Adrenal gland (tissue), 9 donors: ENCODE measurements at regions not wholly inside any gene's neighbourhood (a gene's known extent, or its start where the extent isn't known, plus 50 kb on each side); places are given as distances from the start of the nearest gene placed in this dataset.

ENCODE experiments used
- DNase-seq, 7 donors: peaks; one replicate each; pipeline ENCODE4 v3.0.0-alpha.2; 2019 to 2020
- H3K27ac ChIP-seq, 5 donors: fragments of 200-600 bp; sonication (generic) in 4 of 5; 1 replicate in 3 of 5; 2 replicates in 2 of 5; pipeline versions ENCODE4 v1.5.1 to v1.8.0; 2016 to 2020; ENCODE audit warnings: mild to moderate bottlenecking in 1 of 5
- H3K27me3 ChIP-seq: fragments of 200-600 bp; 2 replicates; pipeline ENCODE4 v1.8.0; 2021
- H3K36me3 ChIP-seq, 2 donors: fragments of 200-600 bp; replicated peaks in 1 of 2; 1 replicate in 1 of 2; 2 replicates in 1 of 2; pipeline versions ENCODE4 v1.5.1 to v1.8.0; 2018 to 2022
- H3K4me1 ChIP-seq, 2 donors: fragments of 200-600 bp; replicated peaks in 1 of 2; 1 replicate in 1 of 2; 2 replicates in 1 of 2; pipeline versions ENCODE4 v1.5.1 to v1.8.0; 2018 to 2021
- H3K4me3 ChIP-seq, 4 donors: fragments of 200-600 bp; sonication (generic) in 3 of 4; one replicate each; pipeline ENCODE4 v1.5.1; 2016 to 2018
- H3K9me3 ChIP-seq, 3 donors: fragments of 200-600 bp; sonication (generic) in 1 of 3; replicated peaks in 1 of 3; 1 replicate in 2 of 3; 2 replicates in 1 of 3; pipeline versions ENCODE4 v1.5.1 to v1.8.0; 2016 to 2021
- CTCF ChIP-seq, 6 experiments: fragments of 450-650 bp in 4 of 6; fragments of 200-600 bp in 2 of 6; sonication (generic) in 1 of 6; IDR thresholded peaks; 1 replicate in 5 of 6; 2 replicates in 1 of 6; pipeline versions ENCODE4 v1.5.1 to v1.8.0; 2016 to 2021; ENCODE audit warnings: antibody characterized with exemption in 6 of 6, mild to moderate bottlenecking in 2 of 6, moderate library complexity in 1 of 6
- POLR2A ChIP-seq, 2 donors: fragments of 450-650 bp; IDR thresholded peaks; one replicate each; pipeline ENCODE4 v1.6.1; 2017; ENCODE audit warnings: antibody characterized with exemption in 2 of 2, mild to moderate bottlenecking in 2 of 2, moderate library complexity in 1 of 2
- WGBS, 4 donors: extraction: QIAGEN DNeasy Blood & Tissue Kit in 2 of 4; methylation state at CpG; one replicate each; pipeline versions ENCODE4 v1.1.5 to v1.1.7; 2013 to 2017; 5-methylcytosine and 5-hydroxymethylcytosine counted together
- intact Hi-C, 2 donors: fragments of 100-400 bp; cut with DNase I; formaldehyde crosslinking; loops; one replicate each; pipeline versions ENCODE4 v1.14.1 to v1.15.0; 2022 to 2023
- donor health status: healthy with polysubstance abuse.
- donor health status: Bipolar disorder and iron deficiency.
- donor health status: DM: yes; HTN: yes; CAD: no.
- donor health status: DM: no; HTN: no; CAD: no.
- donor health status: DM: no; HTN: no; CAD: no.

GRCh38 chr2:116749994-116750393 is 1064.5 kb upstream of the DDX18 start:
- H3K27ac ChIP-seq, result no peak overlapping the region
- DNase-seq, result no peak
- intact Hi-C loops, result no loop called here
- no peak overlapping the region for H3K4me3 ChIP-seq
- no peaks in the 10 kb centered on the region for H3K9me3 ChIP-seq
- H3K4me1 ChIP-seq, result no peaks in the 10 kb centered on the region
- H3K27me3 ChIP-seq, result no peaks in the 10 kb centered on the region
- H3K36me3 ChIP-seq, result no peaks in the 10 kb centered on the region
- TF ChIP-seq CTCF (IDR thresholded peaks at IDR 0.05) (no peak), POLR2A (IDR thresholded peaks at IDR 0.05) (no peak)

GRCh38 chr2:116754381-116755101 is 1060.0 kb upstream of the DDX18 start:
- TF ChIP-seq CTCF (IDR thresholded peaks at IDR 0.05), result no peak
- TF ChIP-seq POLR2A (IDR thresholded peaks at IDR 0.05), result no peak
- intact Hi-C loops, result no loop called here
- Histone ChIP-seq H3K4me1 (no peaks in the 10 kb centered on the region), H3K4me3 (no peak overlapping the region), H3K9me3 (no peaks in the 10 kb centered on the region), H3K36me3 (no peaks in the 10 kb centered on the region), H3K27me3 (no peaks in the 10 kb centered on the region), H3K27ac (no peak overlapping the region)
- 61 to 63% (median 62%) methylated on average over 13 of the region's 13 CpGs for WGBS, 4 donors
- DNase-seq, result peak in 1 of 7 donors; percentile 59

- no peaks in the 10 kb centered on the region for H3K36me3 ChIP-seq
- H3K4me1 ChIP-seq, result no peaks in the 10 kb centered on the region
- H3K27me3 ChIP-seq, result no peaks in the 10 kb centered on the region
- H3K27ac ChIP-seq, result no peak overlapping the region
- intact Hi-C loops, result no loop called here
- DNase-seq, result no peak
- 63 to 89% (median 72%) methylated on average over 1 of the region's 1 CpG for WGBS, 4 donors
- no peaks in the 10 kb centered on the region for H3K9me3 ChIP-seq
- no peak for TF ChIP-seq POLR2A (IDR thresholded peaks at IDR 0.05)
- no peak overlapping the region for H3K4me3 ChIP-seq
Observed at GRCh38 chr2:116761864-116762263, 1052.6 kb upstream of the DDX18 start.

GRCh38 chr2:116769514-116769913 is 1045.0 kb upstream of the DDX18 start:
- H3K36me3 ChIP-seq, result no peaks in the 10 kb centered on the region
- no peaks in the 10 kb centered on the region for H3K27me3 ChIP-seq
- H3K4me1 ChIP-seq, result no peaks in the 10 kb centered on the region
- no peaks in the 10 kb centered on the region for H3K9me3 ChIP-seq
- TF ChIP-seq POLR2A (IDR thresholded peaks at IDR 0.05) (no peak), CTCF (IDR thresholded peaks at IDR 0.05) (no peak)
- DNase-seq, result no peak
- WGBS, 4 donors, result 78 to 87% (median 78%) methylated on average over 4 of the region's 4 CpGs
- intact Hi-C loops, result no loop called here
- no peak overlapping the region for H3K27ac ChIP-seq
- H3K4me3 ChIP-seq, result no peak overlapping the region

GRCh38 chr2:116776556-116776955 is 1037.9 kb upstream of the DDX18 start:
- 74 to 84% (median 81%) methylated on average over 6 of the region's 6 CpGs for WGBS, 4 donors
- Histone ChIP-seq H3K27me3 (no peaks in the 10 kb centered on the region), H3K4me1 (no peaks in the 10 kb centered on the region), H3K9me3 (no peaks in the 10 kb centered on the region), H3K36me3 (no peaks in the 10 kb centered on the region), H3K27ac (no peak overlapping the region), H3K4me3 (no peak overlapping the region)
- no peak for DNase-seq
- intact Hi-C loops, result no loop called here
- no peak for TF ChIP-seq CTCF (IDR thresholded peaks at IDR 0.05)
- TF ChIP-seq POLR2A (IDR thresholded peaks at IDR 0.05), result no peak
